Neuronal stem cell (in vitro differentiated cells): ENCODE measurements at regions not wholly inside any gene's neighbourhood (a gene's known extent, or its start where the extent isn't known, plus 50 kb on each side); places are given as distances from the start of the nearest gene placed in this dataset.

ENCODE experiments used
- DNase-seq: peaks from one replicate; pipeline ENCODE4 v3.0.0-alpha.2; 2013; ENCODE audit warnings: low spot score
- H2AFZ ChIP-seq: one replicate; pipeline ENCODE4 v1.6.1; 2013; ENCODE audit warnings: mild to moderate bottlenecking, low read length, inconsistent platforms
- H2AK5ac ChIP-seq: 2 replicates; pipeline ENCODE4 v1.6.1; 2013; ENCODE audit warnings: low read depth, mild to moderate bottlenecking, inconsistent platforms, low read length, moderate library complexity, mixed read lengths
- H2BK120ac ChIP-seq: 2 replicates; pipeline ENCODE4 v1.6.1; 2013; ENCODE audit warnings: low read depth, mild to moderate bottlenecking, inconsistent platforms, low read length, moderate library complexity, mixed read lengths
- H2BK12ac ChIP-seq: one replicate; pipeline ENCODE4 v1.6.1; 2013; ENCODE audit warnings: low read length, inconsistent platforms
- H2BK15ac ChIP-seq: 2 replicates; pipeline ENCODE4 v1.6.1; 2013; ENCODE audit warnings: mild to moderate bottlenecking, low read length, inconsistent platforms, mixed read lengths
- H2BK5ac ChIP-seq: one replicate; pipeline ENCODE4 v1.6.1; 2013; ENCODE audit warnings: inconsistent platforms, mild to moderate bottlenecking, low read length, moderate library complexity
- H3K14ac ChIP-seq: one replicate; pipeline ENCODE4 v1.6.1; 2013; ENCODE audit warnings: low read length, inconsistent platforms
- H3K18ac ChIP-seq: 2 replicates; pipeline ENCODE4 v1.6.1; 2013; ENCODE audit warnings: low read length, inconsistent platforms
- H3K23ac ChIP-seq: 2 replicates; pipeline ENCODE4 v1.6.1; 2013; ENCODE audit warnings: low read depth, mild to moderate bottlenecking, mixed read lengths, low read length, inconsistent platforms; ENCODE audit not compliant: poor library complexity
- H3K27ac ChIP-seq: replicated peaks from 3 replicates; pipeline ENCODE4 v1.5.1; 2013; ENCODE audit warnings: low read length, inconsistent platforms
- H3K27me3 ChIP-seq, 3 experiments: 2 replicates each; pipeline ENCODE4 v1.6.1; 2013; ENCODE audit warnings: low read length in 3 of 3, mild to moderate bottlenecking in 2 of 3, inconsistent platforms in 1 of 3, low read depth in 1 of 3, mixed read lengths in 1 of 3, moderate library complexity in 1 of 3; ENCODE audit not compliant: control insufficient read depth in 3 of 3, insufficient read depth in 3 of 3
- H3K36me3 ChIP-seq, 2 donors: replicated peaks in 1 of 2; 2 replicates each; pipeline ENCODE4 v1.6.1; 2013; ENCODE audit warnings: low read length in 2 of 2; ENCODE audit not compliant: control insufficient read depth in 2 of 2, insufficient read depth in 2 of 2
- H3K4ac ChIP-seq: 2 replicates; pipeline ENCODE4 v1.6.1; 2013; ENCODE audit warnings: inconsistent platforms, mild to moderate bottlenecking, low read length, moderate library complexity
- H3K4me1 ChIP-seq, 2 donors: 1 replicate in 1 of 2; 2 replicates in 1 of 2; pipeline ENCODE4 v1.6.1; 2013; ENCODE audit warnings: low read length in 2 of 2, low read depth in 1 of 2; ENCODE audit not compliant: control insufficient read depth in 2 of 2, insufficient read depth in 1 of 2
- H3K4me2 ChIP-seq: one replicate; pipeline ENCODE4 v1.6.1; 2013; ENCODE audit warnings: mild to moderate bottlenecking, low read length, inconsistent platforms; ENCODE audit not compliant: insufficient read depth, poor library complexity, severe bottlenecking
- H3K4me3 ChIP-seq, 2 donors: 2 replicates each; pipeline ENCODE4 v1.5.1; 2013; ENCODE audit warnings: low read length in 2 of 2, mild to moderate bottlenecking in 2 of 2, inconsistent platforms in 1 of 2, moderate library complexity in 1 of 2
- H3K79me1 ChIP-seq: one replicate; pipeline ENCODE4 v1.6.1; 2013; ENCODE audit warnings: low read depth, mild to moderate bottlenecking, inconsistent platforms, low read length, moderate library complexity
- H3K9ac ChIP-seq: one replicate; pipeline ENCODE4 v1.6.1; 2013; ENCODE audit warnings: mild to moderate bottlenecking, low read depth, low read length, inconsistent platforms; ENCODE audit not compliant: poor library complexity
- H3K9me3 ChIP-seq, 2 donors: replicated peaks in 1 of 2; 2 replicates each; pipeline versions ENCODE3 to v1.6.1; 2013; ENCODE audit warnings: low read length in 2 of 2, mild to moderate bottlenecking in 2 of 2, inconsistent platforms in 1 of 2, low read depth in 1 of 2, mixed read lengths in 1 of 2, moderate library complexity in 1 of 2; ENCODE audit not compliant: control insufficient read depth in 2 of 2, insufficient read depth in 1 of 2
- H4K8ac ChIP-seq: one replicate; pipeline ENCODE4 v1.6.1; 2013; ENCODE audit warnings: low read depth, mild to moderate bottlenecking, inconsistent platforms, low read length, moderate library complexity
- H4K91ac ChIP-seq: one replicate; pipeline ENCODE4 v1.6.1; 2013; ENCODE audit warnings: low read length, low read depth, mild to moderate bottlenecking, inconsistent platforms; ENCODE audit not compliant: poor library complexity
- WGBS, 2 donors: extraction: QIAGEN DNeasy Blood & Tissue Kit; methylation state at CpG; one replicate each; pipeline ENCODE4 v1.1.7; 2013; ENCODE audit warnings: missing lambda C conversion rate in 2 of 2, mixed read lengths in 1 of 2; ENCODE audit not compliant: insufficient read length in 2 of 2, insufficient replicate concordance in 1 of 2; ENCODE audit errors: extremely low coverage in 2 of 2; 5-methylcytosine and 5-hydroxymethylcytosine counted together

GRCh38 chr10:62907470-62908212 is 91.5 kb upstream of the EGR2 start:
- H3K9me3 ChIP-seq, result no peaks in the 10 kb centered on the region
- no peak overlapping the region for H2AK5ac ChIP-seq
- DNase-seq, result no peak
- H3K4me2 ChIP-seq, result no peak overlapping the region
- H2BK5ac ChIP-seq, result no peak overlapping the region
- H3K27ac ChIP-seq, result no peak overlapping the region
- H2BK12ac ChIP-seq, result no peak overlapping the region
- no peak overlapping the region for H4K91ac ChIP-seq
- no peak overlapping the region for H2AFZ ChIP-seq
- no peak overlapping the region for H4K8ac ChIP-seq
- no peak overlapping the region for H3K4me3 ChIP-seq
- no peaks in the 10 kb centered on the region for H3K79me1 ChIP-seq
- H3K4ac ChIP-seq, result no peak overlapping the region
- H3K27me3 ChIP-seq, result no peaks in the 10 kb centered on the region
- H2BK120ac ChIP-seq, result no peak overlapping the region
- H3K23ac ChIP-seq, result no peak overlapping the region
- H2BK15ac ChIP-seq, result no peak overlapping the region
- no peak overlapping the region for H3K14ac ChIP-seq
- no peak overlapping the region for H3K18ac ChIP-seq
- H3K36me3 ChIP-seq, result no peaks in the 10 kb centered on the region
- no peak overlapping the region for H3K9ac ChIP-seq
- WGBS, 2 donors, result no CpG with 5 or more reads among the region's 8 CpGs
- H3K4me1 ChIP-seq, result peaks cover 7 to 9% of the 10 kb centered on the region in 2 donors

DNA sequence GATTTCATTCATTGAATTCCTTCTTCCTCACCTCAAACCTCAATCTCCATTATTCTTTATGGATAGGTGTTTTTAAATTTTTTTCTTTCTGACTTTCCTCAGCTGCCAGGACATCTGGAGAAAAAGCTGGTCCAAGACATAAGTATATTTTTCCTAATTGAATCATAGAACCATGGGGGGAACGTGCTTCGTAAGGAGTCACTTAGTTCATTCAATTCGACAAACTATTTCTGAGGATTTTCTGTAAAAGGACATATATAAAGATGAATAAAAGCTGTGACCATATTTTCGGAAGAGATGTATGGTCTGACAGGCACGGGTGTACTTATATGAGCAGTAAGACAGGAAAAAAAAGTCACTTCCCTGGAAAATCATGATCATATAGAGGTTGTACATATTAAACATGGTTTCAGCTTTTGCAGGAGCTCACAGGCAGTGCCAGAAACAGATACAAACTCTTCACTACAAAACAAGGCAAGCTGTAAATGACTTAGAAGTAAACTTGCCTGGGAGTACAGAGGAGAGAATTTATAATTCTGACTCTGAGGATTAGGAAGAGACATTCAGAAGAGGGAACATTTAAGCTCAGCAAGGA is 88.2 kb upstream of the EGR2 start:
- H2BK120ac ChIP-seq, result no peak overlapping the region
- no peaks in the 10 kb centered on the region for H3K36me3 ChIP-seq
- no peak overlapping the region for H2AK5ac ChIP-seq
- no peaks in the 10 kb centered on the region for H3K79me1 ChIP-seq
- DNase-seq, result no peak
- H2BK5ac ChIP-seq, result no peak overlapping the region
- no peak overlapping the region for H4K8ac ChIP-seq
- H4K91ac ChIP-seq, result no peak overlapping the region
- H3K27me3 ChIP-seq, result no peaks in the 10 kb centered on the region
- no peak overlapping the region for H2AFZ ChIP-seq
- no peak overlapping the region for H3K4ac ChIP-seq
- H3K4me1 ChIP-seq, result peaks cover 2 to 3% of the 10 kb centered on the region in 2 donors
- no CpG with 5 or more reads among the region's 5 CpGs for WGBS, 2 donors
- no peak overlapping the region for H3K4me3 ChIP-seq
- H2BK15ac ChIP-seq, result no peak overlapping the region
- no peaks in the 10 kb centered on the region for H3K9me3 ChIP-seq
- no peak overlapping the region for H3K4me2 ChIP-seq
- no peak overlapping the region for H3K18ac ChIP-seq
- no peak overlapping the region for H3K27ac ChIP-seq
- no peak overlapping the region for H3K14ac ChIP-seq
- H2BK12ac ChIP-seq, result no peak overlapping the region
- no peak overlapping the region for H3K9ac ChIP-seq
- no peak overlapping the region for H3K23ac ChIP-seq

DNA sequence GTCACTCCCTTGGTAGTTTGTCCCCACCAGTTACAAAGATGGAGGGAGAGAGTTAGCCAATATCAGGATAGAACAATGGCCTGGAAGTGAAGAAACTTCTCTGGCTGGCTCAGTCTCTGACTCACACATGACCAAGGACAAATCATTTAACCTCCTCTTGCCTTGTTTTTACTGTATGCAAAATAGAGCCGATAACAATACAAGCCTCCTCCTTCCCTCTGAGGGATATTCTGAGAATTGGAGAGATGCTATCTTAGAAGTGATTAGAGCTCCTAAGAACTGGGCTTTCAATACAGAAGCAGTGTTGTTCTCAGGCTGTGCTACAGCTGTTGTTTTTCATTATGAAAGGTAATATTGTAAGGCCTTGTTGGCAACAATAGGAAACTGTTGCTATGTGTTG is 87.7 kb upstream of the EGR2 start:
- no peak overlapping the region for H2BK5ac ChIP-seq
- no peak overlapping the region for H2AFZ ChIP-seq
- no peak overlapping the region for H4K8ac ChIP-seq
- no peak overlapping the region for H3K9ac ChIP-seq
- H3K23ac ChIP-seq, result no peak overlapping the region
- H3K4me2 ChIP-seq, result no peak overlapping the region
- no peak for DNase-seq
- H3K4me1 ChIP-seq, result peaks cover 2 to 3% of the 10 kb centered on the region in 2 donors
- no peak overlapping the region for H3K4ac ChIP-seq
- no peak overlapping the region for H2BK15ac ChIP-seq
- H3K36me3 ChIP-seq, result no peaks in the 10 kb centered on the region
- no peak overlapping the region for H3K14ac ChIP-seq
- H4K91ac ChIP-seq, result no peak overlapping the region
- no peak overlapping the region for H3K18ac ChIP-seq
- H2BK120ac ChIP-seq, result no peak overlapping the region
- no peak overlapping the region for H3K27ac ChIP-seq
- no CpG with 5 or more reads among the region's 1 CpG for WGBS, 2 donors
- H2AK5ac ChIP-seq, result no peak overlapping the region
- H3K4me3 ChIP-seq, result no peak overlapping the region
- H2BK12ac ChIP-seq, result no peak overlapping the region
- no peaks in the 10 kb centered on the region for H3K79me1 ChIP-seq
- H3K27me3 ChIP-seq, result no peaks in the 10 kb centered on the region
- H3K9me3 ChIP-seq, result no peaks in the 10 kb centered on the region

DNA sequence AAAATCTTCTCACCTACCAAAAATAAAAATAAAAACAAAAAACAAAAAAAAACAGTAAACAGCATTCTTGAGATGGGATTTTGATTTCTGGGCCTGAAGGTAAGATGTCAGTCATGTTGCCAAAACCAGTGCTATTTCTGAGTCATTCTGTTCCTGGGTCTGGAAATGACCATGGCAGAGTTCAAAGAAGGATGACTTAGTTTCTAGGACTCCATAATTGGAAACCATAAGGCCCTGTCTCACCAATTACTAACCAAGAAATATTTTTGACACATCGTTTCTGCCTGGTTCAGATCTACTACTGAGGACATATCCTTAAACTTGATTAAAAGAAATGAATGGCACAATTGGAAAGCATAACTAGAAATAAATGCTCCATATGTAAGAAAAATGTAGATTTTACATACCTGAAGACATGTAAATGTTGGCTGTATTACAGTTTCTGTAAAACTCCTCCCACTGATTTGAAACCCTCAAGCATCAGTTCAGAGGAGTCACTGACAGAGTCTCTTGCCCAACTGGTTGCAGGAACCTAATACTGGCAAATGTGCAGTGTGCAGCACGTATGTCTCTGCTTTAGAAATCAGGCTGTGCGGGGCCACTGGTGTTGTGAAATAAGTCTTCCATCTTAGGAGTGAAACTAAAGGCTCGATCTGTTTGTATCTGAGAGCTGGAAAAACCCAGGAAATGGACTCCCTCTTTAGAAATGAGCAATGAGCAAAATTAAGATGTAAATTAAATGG is 84.8 kb upstream of the EGR2 start:
- no peak overlapping the region for H3K4ac ChIP-seq
- no peak overlapping the region for H2BK15ac ChIP-seq
- DNase-seq, result no peak
- no peak overlapping the region for H3K27ac ChIP-seq
- no peak overlapping the region for H2BK120ac ChIP-seq
- no peaks in the 10 kb centered on the region for H3K27me3 ChIP-seq
- no peak overlapping the region for H2AK5ac ChIP-seq
- no peak overlapping the region for H3K4me3 ChIP-seq
- H3K14ac ChIP-seq, result no peak overlapping the region
- H2BK12ac ChIP-seq, result no peak overlapping the region
- no peaks in the 10 kb centered on the region for H3K9me3 ChIP-seq
- no peaks in the 10 kb centered on the region for H3K36me3 ChIP-seq
- H3K23ac ChIP-seq, result no peak overlapping the region
- no peak overlapping the region for H2AFZ ChIP-seq
- no peak overlapping the region for H2BK5ac ChIP-seq
- H3K4me1 ChIP-seq, result peaks cover 0 to 3% of the 10 kb centered on the region in 2 donors
- H4K91ac ChIP-seq, result no peak overlapping the region
- no CpG with 5 or more reads among the region's 4 CpGs for WGBS, 2 donors
- H3K4me2 ChIP-seq, result no peak overlapping the region
- H3K18ac ChIP-seq, result no peak overlapping the region
- H4K8ac ChIP-seq, result no peak overlapping the region
- no peak overlapping the region for H3K9ac ChIP-seq
- H3K79me1 ChIP-seq, result no peaks in the 10 kb centered on the region
